Cardiac fibroblast (primary cell): ENCODE measurements at regions not wholly inside any gene's neighbourhood (a gene's known extent, or its start where the extent isn't known, plus 50 kb on each side); places are given as distances from the start of the nearest gene placed in this dataset.

Experiments
- DNase-seq, 2 donors: peaks; one replicate each; pipeline versions ENCODE4 v3.0.0 to v3.0.0-alpha.2; 2010; ENCODE audit warnings: low read depth in 2 of 2
- H3K4me3 ChIP-seq, 2 donors: replicated peaks in 1 of 2; 1 replicate in 1 of 2; 2 replicates in 1 of 2; pipeline ENCODE4 v1.5.1; 2011; ENCODE audit warnings: low read depth in 2 of 2, low read length in 2 of 2, mild to moderate bottlenecking in 2 of 2, moderate library complexity in 1 of 2
- TF ChIP-seq, protein P1 (sequence below): IDR thresholded peaks from one replicate; pipeline ENCODE4 v1.5.1; 2011; ENCODE audit warnings: low read depth, mild to moderate bottlenecking, low read length, inconsistent platforms

GRCh38 chrX:3771766-3772165, 58.3 kb upstream of the PRKX start:
- H3K4me3 ChIP-seq, result no peak overlapping the region
- DNase-seq, result no peak
- TF ChIP-seq, protein P1, sequence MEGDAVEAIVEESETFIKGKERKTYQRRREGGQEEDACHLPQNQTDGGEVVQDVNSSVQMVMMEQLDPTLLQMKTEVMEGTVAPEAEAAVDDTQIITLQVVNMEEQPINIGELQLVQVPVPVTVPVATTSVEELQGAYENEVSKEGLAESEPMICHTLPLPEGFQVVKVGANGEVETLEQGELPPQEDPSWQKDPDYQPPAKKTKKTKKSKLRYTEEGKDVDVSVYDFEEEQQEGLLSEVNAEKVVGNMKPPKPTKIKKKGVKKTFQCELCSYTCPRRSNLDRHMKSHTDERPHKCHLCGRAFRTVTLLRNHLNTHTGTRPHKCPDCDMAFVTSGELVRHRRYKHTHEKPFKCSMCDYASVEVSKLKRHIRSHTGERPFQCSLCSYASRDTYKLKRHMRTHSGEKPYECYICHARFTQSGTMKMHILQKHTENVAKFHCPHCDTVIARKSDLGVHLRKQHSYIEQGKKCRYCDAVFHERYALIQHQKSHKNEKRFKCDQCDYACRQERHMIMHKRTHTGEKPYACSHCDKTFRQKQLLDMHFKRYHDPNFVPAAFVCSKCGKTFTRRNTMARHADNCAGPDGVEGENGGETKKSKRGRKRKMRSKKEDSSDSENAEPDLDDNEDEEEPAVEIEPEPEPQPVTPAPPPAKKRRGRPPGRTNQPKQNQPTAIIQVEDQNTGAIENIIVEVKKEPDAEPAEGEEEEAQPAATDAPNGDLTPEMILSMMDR, result no peak

- no peak for DNase-seq
- TF ChIP-seq, protein P1, result no peak
- no peak overlapping the region for H3K4me3 ChIP-seq
These were observed 55.4 kb upstream of the PRKX start for GRCh38 chrX:3768881-3769280.
